ENCODE measurements at regions not wholly inside any gene's neighbourhood (a gene's known extent, or its start where the extent isn't known, plus 50 kb on each side); places are given as distances from the start of the nearest gene placed in this dataset.
"Not testable (repeated sequence)": the region's sequence is repeated elsewhere in the genome, so short reads cannot be mapped to it uniquely, and the experiment has no call there.

- DNase-seq: no peak
These were observed 241.4 kb upstream of the DGKB start for GRCh38 chr7:15143936-15144335.

- no peak for DNase-seq
These were observed 240.6 kb upstream of the DGKB start for GRCh38 chr7:15143121-15143520.

GRCh38 chr7:15140431-15140830 lies 237.9 kb upstream of the DGKB start:
- no peak for DNase-seq

GRCh38 chr7:15131661-15132060 lies 229.1 kb upstream of the DGKB start:
- no peak for DNase-seq

- DNase-seq: no peak
These were observed 228.4 kb upstream of the DGKB start for GRCh38 chr7:15130666-15131541.

- no peak for DNase-seq
These were observed 226.2 kb upstream of the DGKB start for GRCh38 chr7:15128716-15129115.

GRCh38 chr7:15126653-15127052 lies 224.1 kb upstream of the DGKB start:
- not testable (repeated sequence) for DNase-seq

GRCh38 chr7:15123901-15124300 lies 221.3 kb upstream of the DGKB start:
- DNase-seq: no peak

- DNase-seq: no peak
These were observed 211.2 kb upstream of the DGKB start for GRCh38 chr7:15113752-15114151.

- DNase-seq: no peak
These were observed 203.2 kb upstream of the DGKB start for GRCh38 chr7:15105711-15106110.

- DNase-seq: no peak
These were observed 202.0 kb upstream of the DGKB start for GRCh38 chr7:15104411-15105092.

- no peak for DNase-seq
These were observed 196.5 kb upstream of the DGKB start for GRCh38 chr7:15099074-15099473.

GRCh38 chr7:15096853-15097252 lies 194.3 kb upstream of the DGKB start:
- no peak for DNase-seq

GRCh38 chr7:15094989-15095388 lies 192.4 kb upstream of the DGKB start:
- no peak for DNase-seq

GRCh38 chr7:15087771-15088170 lies 185.2 kb upstream of the DGKB start:
- DNase-seq: no peak

- no peak for DNase-seq
These were observed 184.3 kb upstream of the DGKB start for GRCh38 chr7:15086862-15087261.

GRCh38 chr7:15086131-15086611 lies 183.6 kb upstream of the DGKB start:
- DNase-seq: no peak

GRCh38 chr7:15085366-15085765 lies 182.8 kb upstream of the DGKB start:
- DNase-seq: no peak

GRCh38 chr7:15084368-15084767 lies 181.8 kb upstream of the DGKB start:
- no peak for DNase-seq

GRCh38 chr7:15081891-15082290 lies 179.3 kb upstream of the DGKB start:
- DNase-seq: no peak

- no peak for DNase-seq
These were observed 170.8 kb upstream of the DGKB start for GRCh38 chr7:15073301-15073700.

GRCh38 chr7:15068324-15068723 lies 165.8 kb upstream of the DGKB start:
- no peak for DNase-seq

GRCh38 chr7:15057272-15057671 lies 154.7 kb upstream of the DGKB start:
- no peak for DNase-seq

- not testable (repeated sequence) for DNase-seq
These were observed 151.8 kb upstream of the DGKB start for GRCh38 chr7:15054304-15054703.
